Hippocampal formation (tissue), 2 donors: ENCODE measurements at regions not wholly inside any gene's neighbourhood (a gene's known extent, or its start where the extent isn't known, plus 50 kb on each side); places are given as distances from the start of the nearest gene placed in this dataset.
"Not testable (repeated sequence)": the region's sequence is repeated elsewhere in the genome, so short reads cannot be mapped to it uniquely, and the experiment has no call there.

Experiments
- DNase-seq, 2 donors: peaks; one replicate each; lab custom pipeline; 2025; lab: John Stamatoyannopoulos, UW

DNA sequence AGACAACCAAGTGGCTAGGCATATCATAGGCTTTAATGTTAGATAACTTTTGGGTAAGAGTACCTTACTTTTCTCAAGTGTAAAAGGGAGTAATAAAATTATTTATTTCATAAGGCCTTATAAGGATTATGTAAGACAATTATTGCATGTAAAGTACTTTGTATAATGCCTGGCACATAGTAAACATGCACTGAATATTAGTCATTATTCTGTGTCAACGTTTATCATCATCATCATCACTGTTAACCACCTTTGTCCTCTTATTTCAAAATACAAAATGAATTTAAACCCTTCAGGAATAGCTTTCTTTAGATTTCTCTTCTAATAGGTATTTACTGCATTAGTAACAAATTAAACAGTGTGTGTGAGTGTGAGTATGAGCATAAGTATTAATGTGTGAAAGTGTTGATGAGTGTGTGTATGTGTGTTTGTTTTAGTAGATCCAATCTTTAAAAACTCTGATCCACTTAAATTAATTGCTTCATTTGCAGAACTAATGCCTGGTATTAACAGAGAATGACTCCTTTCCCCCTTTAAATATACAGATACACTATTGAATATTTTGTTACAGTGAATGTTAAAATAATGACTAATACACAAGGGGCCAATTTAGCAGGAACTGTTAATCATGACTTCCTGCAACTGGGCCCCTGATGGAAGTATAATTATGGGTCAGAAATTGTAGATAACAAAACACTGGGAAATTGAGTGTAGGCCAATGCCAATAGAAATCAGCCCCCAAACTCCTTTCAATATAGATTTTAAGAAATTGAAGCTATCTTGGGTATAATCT lies 213.3 kb upstream of the FZD8 start:
- DNase-seq = no peak

DNA sequence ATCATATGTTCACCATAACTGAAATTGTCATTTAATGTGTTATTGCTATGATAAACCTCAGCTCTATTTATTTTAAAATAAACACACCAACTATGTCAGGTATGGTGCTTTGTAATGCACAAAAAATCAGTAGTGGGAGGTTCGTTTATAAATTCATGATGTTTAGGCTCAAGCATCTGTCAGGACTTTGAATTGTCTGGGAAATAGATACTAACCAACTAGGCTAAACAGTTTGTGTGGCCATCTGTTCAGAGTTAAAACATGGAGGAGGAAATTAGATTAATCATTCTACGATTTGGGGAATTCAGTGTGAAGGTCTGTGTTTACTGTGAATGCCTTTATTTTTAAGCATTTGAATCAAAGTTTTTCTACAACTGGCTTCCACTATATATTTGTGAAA lies 212.6 kb upstream of the FZD8 start:
- no peak for DNase-seq

- no peak for DNase-seq
Observed at GRCh38 chr10:35852721-35853120, 210.6 kb upstream of the FZD8 start.

GRCh38 chr10:35848412-35848811 lies 206.3 kb upstream of the FZD8 start:
- no peak for DNase-seq

GRCh38 chr10:35844686-35845085 lies 202.6 kb upstream of the FZD8 start:
- DNase-seq = no peak

DNA sequence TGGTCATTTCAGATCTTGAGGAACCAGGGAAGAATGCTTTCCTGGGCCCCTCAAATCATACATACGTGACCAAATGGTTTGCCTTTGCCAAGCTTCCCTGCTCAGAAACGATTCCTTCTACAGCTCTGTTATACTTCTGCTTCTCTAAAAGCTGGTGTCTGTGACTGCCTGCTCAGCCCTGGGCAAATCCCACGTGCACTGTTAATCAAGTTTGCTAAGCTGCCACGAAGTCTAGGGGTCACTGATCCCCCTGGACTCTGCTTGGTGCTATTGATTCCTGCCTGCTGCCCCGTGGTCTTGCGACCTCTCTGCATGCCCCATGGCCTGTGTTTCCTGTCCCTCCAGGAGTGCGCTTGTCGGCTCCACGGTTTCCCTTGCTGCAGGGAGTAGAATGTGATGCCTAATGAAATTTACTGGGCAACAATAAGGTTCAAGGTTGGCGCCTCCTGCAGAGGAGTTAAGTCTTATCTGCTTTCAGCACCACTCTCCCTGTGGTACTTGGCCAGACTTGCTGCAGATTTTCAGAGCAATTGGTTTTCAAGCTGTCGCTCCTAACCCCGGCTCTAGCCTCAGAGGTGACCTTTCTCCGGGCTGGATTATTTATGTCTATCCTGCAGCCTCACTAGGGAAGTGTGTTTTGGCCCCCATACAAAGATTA lies 201.6 kb upstream of the FZD8 start:
- no peak for DNase-seq

DNA sequence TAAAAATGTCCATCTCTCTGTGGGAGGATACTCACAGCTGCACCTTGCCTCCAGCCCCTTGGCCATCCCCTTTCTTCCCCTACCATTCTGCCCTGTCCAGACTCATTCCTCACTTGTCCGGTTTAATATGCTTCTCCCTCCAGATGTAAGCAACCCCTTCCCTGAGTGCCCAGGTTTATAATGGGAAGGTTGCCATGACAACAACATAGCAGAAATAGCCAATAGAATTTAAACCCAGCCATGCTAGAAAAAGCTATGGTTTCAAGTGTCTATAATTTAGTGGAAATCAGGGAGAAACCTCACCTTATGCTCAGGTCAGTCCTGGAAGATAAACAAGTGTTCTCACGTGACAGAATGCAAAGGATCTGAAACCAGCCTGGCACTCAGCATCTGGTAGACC lies 196.0 kb upstream of the FZD8 start:
- no peak for DNase-seq

DNA sequence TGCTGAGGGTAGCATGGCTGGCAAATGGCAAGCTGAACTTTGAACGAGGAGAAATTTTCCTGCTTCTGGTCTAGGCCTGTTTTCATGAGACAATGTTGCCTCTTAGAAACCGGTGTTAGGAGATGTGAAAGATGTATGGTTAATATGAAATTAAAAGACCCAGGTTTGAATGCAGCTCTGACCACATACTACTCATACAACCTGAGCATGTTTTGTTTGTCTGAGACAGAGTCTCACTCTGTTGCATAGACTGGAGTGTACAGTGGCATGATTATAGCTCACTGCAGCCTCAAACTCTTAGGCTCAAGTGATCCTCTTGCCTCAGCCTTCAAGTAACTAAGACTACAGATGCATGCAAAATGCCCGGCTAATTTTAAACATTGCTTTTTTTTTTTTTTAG lies 193.4 kb upstream of the FZD8 start:
- DNase-seq = no peak

GRCh38 chr10:35834877-35835494 lies 192.9 kb upstream of the FZD8 start:
- no peak for DNase-seq

DNA sequence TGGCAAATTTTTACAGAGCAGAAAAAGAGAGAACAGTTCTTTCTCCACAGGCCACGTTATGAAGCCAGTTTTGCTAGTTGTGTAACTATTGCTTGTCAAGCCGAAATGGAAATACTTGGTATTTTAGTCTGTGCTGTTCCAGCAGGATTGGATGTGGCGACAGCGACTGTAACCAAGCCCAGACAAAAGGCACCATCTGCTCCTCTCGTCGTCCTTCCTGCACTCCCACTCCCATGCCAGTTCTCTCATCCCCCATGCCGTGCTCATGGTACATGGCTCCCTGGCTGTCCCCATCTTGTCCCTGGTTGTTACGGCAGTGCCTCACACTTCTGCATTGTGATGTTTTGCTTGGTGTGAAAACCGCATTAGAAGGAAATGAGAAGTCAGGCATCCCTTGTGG lies 185.7 kb upstream of the FZD8 start:
- peak in 1 of 2 donors; percentile 38 for DNase-seq

- peak in 1 of 2 donors; percentile 21 for DNase-seq
Observed at GRCh38 chr10:35824704-35825103, 182.6 kb upstream of the FZD8 start.

DNA sequence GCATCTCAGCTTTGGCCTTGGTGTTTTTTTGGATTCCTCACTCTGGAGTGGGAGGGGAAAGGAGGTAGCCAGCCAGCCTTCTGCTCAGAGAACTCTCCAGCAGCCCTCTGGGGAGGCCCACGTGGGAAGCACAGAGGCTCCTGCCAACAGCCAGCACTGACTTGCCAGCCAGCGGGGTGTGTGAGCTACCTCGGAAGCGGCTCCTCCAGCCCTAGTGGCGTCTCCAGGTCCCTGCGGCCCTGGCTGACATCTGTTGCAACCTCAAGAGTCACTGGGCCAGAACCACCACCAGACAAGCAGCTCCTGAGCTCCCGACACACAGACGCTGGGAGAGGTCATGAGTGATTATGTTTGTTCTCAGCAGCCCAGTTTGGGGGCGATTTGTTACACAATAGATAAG lies 180.2 kb upstream of the FZD8 start:
- DNase-seq = peak in 1 of 2 donors; percentile 62

GRCh38 chr10:35821339-35821911 lies 179.3 kb upstream of the FZD8 start:
- no peak for DNase-seq

DNA sequence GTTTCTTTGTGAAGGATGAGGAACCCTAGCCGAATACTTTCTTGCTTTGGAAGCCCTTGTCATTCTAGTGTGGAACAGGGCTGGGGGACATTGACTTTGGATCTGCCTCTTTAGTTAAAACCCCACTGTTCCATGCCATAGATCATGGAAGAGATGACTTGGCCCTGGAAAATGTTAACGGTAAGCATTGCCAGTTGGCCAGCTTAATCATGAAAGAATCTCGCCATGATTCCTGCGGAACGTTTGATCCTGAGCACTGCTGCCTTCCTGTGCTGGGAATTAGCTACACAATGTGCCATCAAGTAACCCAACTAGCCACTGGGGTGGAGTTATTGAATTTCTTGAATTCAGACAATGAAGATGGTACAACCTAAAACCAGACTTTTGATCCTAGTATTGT lies 177.6 kb upstream of the FZD8 start:
- no peak for DNase-seq

DNA sequence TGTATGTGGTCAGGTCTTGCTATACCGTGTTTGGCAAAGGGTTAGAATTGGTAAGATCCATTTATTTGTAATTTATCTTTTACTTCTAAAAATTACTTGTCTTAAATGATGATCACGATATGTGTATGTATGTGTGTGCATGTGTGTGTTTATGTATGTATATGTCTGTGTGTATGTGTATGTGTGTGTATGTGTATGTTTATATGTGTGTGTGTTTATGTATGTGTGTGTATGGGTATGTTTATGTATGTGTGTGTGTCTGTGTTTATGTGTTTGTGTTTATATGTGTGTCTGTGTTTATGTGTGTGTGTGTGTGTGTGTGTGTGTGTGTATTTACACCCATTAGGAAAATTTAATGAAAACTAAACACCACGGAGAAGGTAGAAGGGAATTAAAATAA lies 176.9 kb upstream of the FZD8 start:
- no peak for DNase-seq

- not testable (repeated sequence) for DNase-seq
Observed at GRCh38 chr10:35817109-35817508, 175.0 kb upstream of the FZD8 start.

GRCh38 chr10:35813219-35813618 lies 171.1 kb upstream of the FZD8 start:
- DNase-seq = no peak

GRCh38 chr10:35808344-35808743 lies 166.2 kb upstream of the FZD8 start:
- no peak for DNase-seq

- no peak for DNase-seq
Observed at GRCh38 chr10:35803046-35803445, 160.9 kb upstream of the FZD8 start.

DNA sequence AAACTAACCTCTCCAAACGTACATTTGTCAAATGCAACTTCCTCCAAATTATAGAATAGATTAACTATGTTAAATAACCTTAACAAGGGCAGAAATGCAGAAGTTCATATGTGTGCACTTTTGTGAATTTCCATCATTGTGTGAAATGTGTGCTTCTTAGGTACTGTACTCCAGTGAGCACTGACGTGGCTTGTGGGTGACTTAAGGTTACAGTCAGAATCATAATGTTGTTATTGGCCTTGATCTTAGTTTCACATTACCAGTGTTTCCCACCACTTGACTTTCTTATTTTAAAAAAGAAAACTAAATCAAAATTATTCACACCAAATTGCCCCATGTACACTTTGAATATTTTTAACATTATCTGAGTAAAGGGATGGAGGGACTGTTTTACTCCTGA lies 155.1 kb upstream of the FZD8 start:
- no peak for DNase-seq

DNA sequence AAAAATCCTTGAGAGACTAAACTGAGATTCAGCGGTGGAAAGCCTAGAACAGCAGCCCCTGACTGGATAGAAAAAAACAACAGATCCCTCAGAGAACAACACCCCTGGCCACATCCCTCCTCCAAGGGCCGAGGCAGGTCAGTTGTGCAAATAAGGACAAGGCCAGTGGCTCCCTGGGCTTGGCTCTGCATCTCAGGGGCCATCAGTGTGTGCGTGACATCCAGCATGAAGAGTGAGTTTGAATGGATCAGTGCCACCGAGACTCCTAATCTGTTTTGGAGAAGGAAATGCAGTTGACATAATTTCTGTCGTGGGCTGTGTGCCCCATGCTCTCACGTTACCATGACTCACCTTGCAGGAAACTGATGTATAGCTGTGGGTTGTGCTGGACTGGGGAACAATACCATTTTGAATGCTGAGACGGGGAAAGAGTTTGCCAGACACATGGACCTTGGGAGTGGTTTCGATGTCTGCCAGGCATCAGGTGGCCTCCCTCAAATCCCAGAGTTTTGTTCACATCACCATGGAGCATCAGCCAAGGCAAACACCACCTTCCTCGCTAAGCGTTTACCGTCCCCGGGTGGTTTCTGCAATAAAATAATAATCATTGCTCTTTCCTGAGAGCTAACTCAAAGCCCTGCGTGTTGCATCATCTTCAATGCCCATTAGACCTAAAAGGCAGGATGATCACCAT lies 153.2 kb upstream of the FZD8 start:
- no peak for DNase-seq

GRCh38 chr10:35794703-35795102 lies 152.6 kb upstream of the FZD8 start:
- DNase-seq = no peak
